Activated CD8-positive, alpha-beta T cell treated with anti-CD3 and anti-CD28 coated beads, Interleukin-2, amount 10 ng/mL, durations not matched to agents 7 days and 5 days (primary cell): ENCODE measurements at regions not wholly inside any gene's neighbourhood (a gene's known extent, or its start where the extent isn't known, plus 50 kb on each side); places are given as distances from the start of the nearest gene placed in this dataset.
A peak's percentile ranks its signal among the peaks of the same experiment; 100 is the strongest.

Experiments used
- ATAC-seq: fragments of 150-1000 bp; cut with Tn5 transposase; one replicate; pipeline ENCODE4 v1.10.0; 2021; ENCODE audit warnings: moderate library complexity
- CTCF ChIA-PET: fragments of 350-600 bp; sonication (Branson Sonifier 250); formaldehyde crosslinking; loops from one replicate; lab custom pipeline; 2021; ENCODE audit warnings: antibody characterized with exemption; lab: Charles Lee
- POLR2A ChIA-PET: fragments of 350-600 bp; sonication (Branson Sonifier 250); formaldehyde crosslinking; loops from one replicate; lab custom pipeline; 2021; ENCODE audit warnings: antibody characterized with exemption; lab: Charles Lee
- DNase-seq: peaks from one replicate; pipeline ENCODE4 v3.0.0-alpha.2; 2020
- H3K27ac Mint-ChIP-seq: one replicate; pipeline ENCODE4 v1.8.0; 2021; ENCODE audit warnings: mild to moderate bottlenecking, mixed read lengths
- H3K27me3 Mint-ChIP-seq: one replicate; pipeline ENCODE4 v1.8.0; 2021; ENCODE audit warnings: low read depth, mixed read lengths
- H3K36me3 Mint-ChIP-seq: one replicate; pipeline ENCODE4 v1.8.0; 2021; ENCODE audit warnings: low read depth, mixed read lengths
- H3K4me1 Mint-ChIP-seq: one replicate; pipeline ENCODE4 v1.8.0; 2021; ENCODE audit warnings: low read depth, mixed read lengths
- H3K4me3 Mint-ChIP-seq: one replicate; pipeline ENCODE4 v1.8.0; 2021; ENCODE audit warnings: mild to moderate bottlenecking, mixed read lengths
- H3K9me3 Mint-ChIP-seq: one replicate; pipeline ENCODE4 v1.8.0; 2022; ENCODE audit warnings: mixed read lengths; ENCODE audit not compliant: insufficient read depth

DNA sequence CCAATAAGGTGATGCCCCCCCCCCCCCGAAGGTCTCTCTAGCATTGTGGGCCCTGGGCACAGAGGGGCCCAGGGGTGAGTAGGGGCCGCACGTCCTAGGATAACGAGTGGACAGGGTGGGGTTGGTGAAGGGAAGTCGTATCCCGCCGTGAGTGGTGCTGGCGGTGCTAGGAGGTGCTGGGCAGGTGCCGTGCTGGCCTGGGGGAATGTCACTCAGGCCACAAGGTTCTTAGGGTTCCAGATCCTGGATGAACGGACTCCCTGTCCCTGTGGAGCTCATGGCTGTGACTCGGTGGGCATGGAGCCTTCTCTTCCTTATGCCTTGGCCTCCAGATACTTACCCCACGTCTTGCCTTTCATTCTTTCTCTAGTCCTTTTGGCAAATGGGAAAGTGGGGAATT is 157.4 kb upstream of the SOX1 start:
- H3K36me3 Mint-ChIP-seq = no peaks in the 10 kb centered on the region
- ChIA-PET CTCF (no interaction called here), POLR2A (no interaction called here)
- H3K4me3 Mint-ChIP-seq = no peak overlapping the region
- ATAC-seq = no peak
- no peaks in the 10 kb centered on the region for H3K9me3 Mint-ChIP-seq
- no peaks in the 10 kb centered on the region for H3K27me3 Mint-ChIP-seq
- H3K4me1 Mint-ChIP-seq = no peaks in the 10 kb centered on the region
- no peak overlapping the region for H3K27ac Mint-ChIP-seq
- no peak for DNase-seq

DNA sequence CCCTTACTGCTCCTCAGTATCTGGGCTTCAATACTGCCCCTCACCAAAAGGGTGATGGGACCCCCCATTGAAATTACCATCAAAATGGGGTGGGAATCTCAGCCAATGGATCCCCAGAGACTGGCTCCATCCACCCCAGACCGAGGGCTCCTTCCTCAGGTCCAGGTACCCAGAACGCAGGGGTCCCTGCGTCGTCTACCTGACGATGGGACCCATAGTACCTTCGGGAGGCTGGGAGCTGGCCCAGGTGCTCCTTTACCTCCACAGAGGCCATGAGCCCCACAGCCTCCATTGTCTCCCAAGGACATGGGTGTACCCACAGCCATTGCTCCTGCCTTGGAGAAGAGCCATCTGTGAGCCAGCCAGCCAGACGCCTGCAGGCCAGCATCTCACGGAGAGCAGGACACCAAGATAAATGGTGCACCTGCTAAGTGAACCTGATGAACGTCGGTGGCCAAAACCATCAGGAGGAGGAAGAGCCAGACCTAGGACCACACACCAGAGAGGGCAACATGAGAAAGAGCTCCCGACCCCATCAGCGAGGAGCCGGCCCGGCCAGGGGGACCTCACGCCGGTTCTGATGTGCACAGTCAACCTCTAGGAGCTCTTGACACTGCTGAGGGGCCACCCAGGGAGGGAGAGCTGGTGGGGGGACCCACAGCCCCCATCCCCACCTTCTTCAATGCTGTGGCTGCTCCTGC is 156.8 kb upstream of the SOX1 start:
- H3K27ac Mint-ChIP-seq = no peak overlapping the region
- ChIA-PET POLR2A (no interaction called here), CTCF (no interaction called here)
- H3K9me3 Mint-ChIP-seq = no peaks in the 10 kb centered on the region
- H3K36me3 Mint-ChIP-seq = no peaks in the 10 kb centered on the region
- no peaks in the 10 kb centered on the region for H3K4me1 Mint-ChIP-seq
- no peak overlapping the region for H3K4me3 Mint-ChIP-seq
- ATAC-seq = no peak
- no peak for DNase-seq
- H3K27me3 Mint-ChIP-seq = no peaks in the 10 kb centered on the region

GRCh38 chr13:111911121-111911720 is 155.7 kb upstream of the SOX1 start:
- Mint-ChIP-seq H3K4me1 (no peaks in the 10 kb centered on the region), H3K27ac (no peak overlapping the region), H3K9me3 (no peaks in the 10 kb centered on the region), H3K27me3 (no peaks in the 10 kb centered on the region), H3K36me3 (no peaks in the 10 kb centered on the region), H3K4me3 (no peak overlapping the region)
- ATAC-seq (no peak), DNase-seq (no peak)
- ChIA-PET CTCF (no interaction called here), POLR2A (no interaction called here)

DNA sequence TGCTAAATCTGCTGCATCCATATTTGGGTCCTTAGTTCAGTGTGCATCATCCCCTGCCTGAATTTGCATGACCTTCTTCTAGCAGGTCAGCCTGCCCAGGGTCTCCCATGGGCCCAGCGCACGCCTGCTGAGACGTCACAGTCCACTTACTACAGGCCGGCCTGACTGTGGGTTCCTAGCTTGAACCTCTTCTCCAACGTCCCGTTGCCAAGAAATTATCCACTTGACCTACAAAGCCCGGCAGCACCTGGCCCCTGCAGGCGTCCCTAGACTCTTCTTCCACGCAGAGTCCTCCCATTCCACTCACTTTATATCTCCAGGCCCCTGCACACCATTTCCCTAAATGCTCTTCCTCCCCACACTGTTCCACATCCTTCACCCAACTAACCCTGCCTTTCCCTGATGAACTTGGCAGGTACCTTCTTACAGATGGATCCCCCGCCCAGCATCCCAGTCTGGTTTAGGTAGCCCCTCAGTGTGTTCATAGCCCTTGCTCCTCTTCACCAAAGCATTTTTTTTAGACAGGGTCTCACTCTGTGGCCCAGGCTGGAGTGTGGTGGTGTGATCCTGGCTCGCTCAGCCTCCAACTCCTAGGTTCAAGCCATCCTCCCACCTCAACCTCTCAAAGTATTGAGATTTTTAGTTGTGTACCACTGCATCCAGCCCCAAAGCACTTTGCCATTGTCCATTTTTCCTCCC is 155.0 kb upstream of the SOX1 start:
- no peaks in the 10 kb centered on the region for H3K4me1 Mint-ChIP-seq
- DNase-seq (peak; percentile 1), ATAC-seq (no peak)
- H3K27me3 Mint-ChIP-seq = no peaks in the 10 kb centered on the region
- ChIA-PET POLR2A (no interaction called here), CTCF (no interaction called here)
- no peaks in the 10 kb centered on the region for H3K9me3 Mint-ChIP-seq
- no peak overlapping the region for H3K27ac Mint-ChIP-seq
- no peak overlapping the region for H3K4me3 Mint-ChIP-seq
- no peaks in the 10 kb centered on the region for H3K36me3 Mint-ChIP-seq

DNA sequence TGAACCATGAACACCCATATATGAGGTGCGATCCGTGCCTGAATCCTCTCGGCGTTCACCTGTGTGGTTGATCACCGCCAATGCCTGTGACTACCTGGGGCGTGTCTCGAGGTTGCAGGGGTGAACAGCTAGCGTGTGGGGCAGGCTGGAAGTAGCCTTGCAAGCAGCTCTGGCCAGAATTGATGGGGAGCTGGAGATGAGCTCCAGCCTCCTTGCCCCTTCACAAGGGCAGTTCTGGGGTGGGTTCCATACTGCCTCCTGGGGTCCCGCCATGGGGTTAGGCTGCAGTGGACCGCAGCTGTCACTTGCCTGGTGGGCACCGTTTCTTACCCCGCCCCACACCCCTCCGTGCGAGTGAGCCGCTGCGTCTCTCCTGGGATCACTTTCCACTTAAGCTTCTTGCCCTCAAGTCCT is 154.5 kb upstream of the SOX1 start:
- Mint-ChIP-seq H3K27ac (no peak overlapping the region), H3K36me3 (no peaks in the 10 kb centered on the region), H3K9me3 (no peaks in the 10 kb centered on the region), H3K4me3 (no peak overlapping the region), H3K27me3 (no peaks in the 10 kb centered on the region), H3K4me1 (no peaks in the 10 kb centered on the region)
- DNase-seq = no peak
- ATAC-seq = no peak
- ChIA-PET POLR2A (no interaction called here), CTCF (no interaction called here)

DNA sequence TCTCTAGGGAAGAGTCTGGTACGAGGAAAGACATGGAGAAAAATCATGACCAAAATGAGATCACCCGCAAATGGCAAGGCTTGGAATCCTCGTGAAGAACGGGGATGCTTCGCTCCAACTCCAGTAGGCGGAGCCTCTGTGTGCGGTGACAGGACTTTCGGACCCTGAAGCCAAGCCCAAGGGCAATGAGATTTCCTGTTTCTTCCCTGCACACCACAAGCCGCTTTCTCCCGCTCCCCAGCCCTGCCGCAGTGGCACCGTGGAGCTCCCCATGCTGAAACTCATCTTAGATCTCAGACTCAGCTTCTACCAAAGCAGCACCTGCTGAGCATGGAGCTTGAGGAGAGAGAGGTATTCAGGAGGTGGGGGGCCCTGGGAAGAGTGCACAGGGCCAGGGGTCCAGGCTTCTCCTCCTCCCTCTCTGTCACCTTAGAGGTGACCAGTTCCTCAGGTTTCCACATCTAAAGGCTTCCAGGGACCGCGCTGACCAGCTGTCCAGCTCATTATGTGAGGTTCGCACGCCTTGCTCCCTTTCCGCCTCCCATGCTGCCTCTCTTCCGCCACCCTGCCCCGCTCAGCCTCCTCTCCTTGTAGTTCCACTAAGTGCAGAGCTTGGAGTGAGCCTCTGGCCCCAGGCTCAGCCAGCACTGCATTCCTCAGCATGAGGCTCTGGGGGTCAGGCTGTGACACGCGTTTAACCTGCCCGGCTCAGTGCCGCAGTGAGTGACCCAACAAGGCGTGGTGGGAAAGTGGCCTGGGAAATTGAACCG is 153.8 kb upstream of the SOX1 start:
- no peak for DNase-seq
- Mint-ChIP-seq H3K36me3 (no peaks in the 10 kb centered on the region), H3K4me1 (no peaks in the 10 kb centered on the region), H3K4me3 (no peak overlapping the region), H3K9me3 (no peaks in the 10 kb centered on the region), H3K27me3 (no peaks in the 10 kb centered on the region), H3K27ac (no peak overlapping the region)
- CTCF ChIA-PET = no interaction called here
- POLR2A ChIA-PET = no interaction called here
- ATAC-seq = no peak

GRCh38 chr13:111913761-111914140 is 153.2 kb upstream of the SOX1 start:
- POLR2A ChIA-PET = no interaction called here
- Mint-ChIP-seq H3K9me3 (no peaks in the 10 kb centered on the region), H3K36me3 (no peaks in the 10 kb centered on the region), H3K4me3 (no peak overlapping the region), H3K27ac (no peak overlapping the region), H3K27me3 (no peaks in the 10 kb centered on the region), H3K4me1 (no peaks in the 10 kb centered on the region)
- ATAC-seq = no peak
- CTCF ChIA-PET = no interaction called here
- DNase-seq = no peak

DNA sequence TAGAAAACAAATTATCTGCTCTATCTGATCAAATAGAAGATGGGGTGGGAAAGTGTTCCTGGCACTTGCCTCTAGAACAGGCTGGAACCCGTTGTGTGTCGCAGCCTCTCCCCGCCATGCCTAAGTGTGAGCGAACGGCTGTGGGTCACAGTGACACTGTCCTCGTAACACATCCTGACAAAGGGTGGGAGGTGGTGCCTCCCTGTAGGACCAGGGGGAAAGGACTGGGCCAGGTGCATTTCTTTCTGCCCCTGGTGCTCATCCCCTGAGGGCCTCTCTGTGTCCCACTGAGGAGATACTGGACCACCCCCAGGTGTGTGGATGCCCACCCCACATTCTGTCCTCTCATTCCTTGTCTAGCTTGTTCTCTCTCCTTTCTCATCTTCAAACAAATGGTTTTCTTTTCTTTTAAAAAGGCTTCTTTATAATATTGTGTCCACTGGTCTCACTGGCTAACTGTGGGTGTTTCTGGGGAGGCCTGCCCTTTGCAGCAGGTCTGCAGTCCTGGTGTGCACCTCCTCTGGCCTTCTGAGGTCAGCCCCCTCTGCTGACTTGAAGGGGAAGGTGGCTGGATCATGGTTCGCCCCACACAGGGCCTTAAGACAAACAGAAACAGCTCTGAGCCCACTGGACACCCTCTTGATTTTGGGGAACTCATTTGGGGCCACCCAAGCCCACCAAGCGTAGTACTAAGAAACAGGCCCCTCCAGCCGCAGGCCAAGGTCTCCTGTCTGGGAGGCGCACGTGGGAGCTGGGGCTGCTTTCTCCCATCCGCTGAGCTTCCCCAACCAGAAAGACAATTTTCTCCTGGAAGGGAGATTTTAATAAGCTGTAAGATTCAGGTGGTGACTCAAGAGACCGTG is 152.5 kb upstream of the SOX1 start:
- no peaks in the 10 kb centered on the region for H3K36me3 Mint-ChIP-seq
- ATAC-seq = no peak
- no peaks in the 10 kb centered on the region for H3K27me3 Mint-ChIP-seq
- H3K27ac Mint-ChIP-seq = no peak overlapping the region
- POLR2A ChIA-PET = no interaction called here
- no peak overlapping the region for H3K4me3 Mint-ChIP-seq
- no peaks in the 10 kb centered on the region for H3K9me3 Mint-ChIP-seq
- CTCF ChIA-PET = no interaction called here
- no peaks in the 10 kb centered on the region for H3K4me1 Mint-ChIP-seq
- no peak for DNase-seq

DNA sequence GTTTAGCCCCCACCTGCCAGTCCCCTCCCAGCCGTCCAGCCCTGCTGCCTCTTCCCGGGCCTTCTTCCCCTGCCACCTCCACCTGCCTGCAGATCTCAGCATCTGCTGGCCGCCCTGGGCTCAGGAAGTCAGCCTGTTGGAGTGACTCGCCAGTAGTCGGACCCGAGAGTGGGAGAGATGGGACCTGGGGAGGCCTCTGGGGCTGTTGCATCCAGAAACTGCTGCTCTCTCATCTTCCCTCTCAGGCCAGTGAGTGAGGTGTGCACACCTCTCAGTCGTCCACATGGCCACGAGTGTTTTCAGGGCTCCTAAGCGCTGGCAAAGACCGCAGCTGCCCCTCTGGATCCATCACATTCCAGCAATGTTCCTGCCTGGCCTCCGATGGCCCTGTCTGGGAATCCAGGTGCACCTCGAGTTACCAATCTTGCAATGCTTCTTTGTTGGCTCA is 151.8 kb upstream of the SOX1 start:
- Mint-ChIP-seq H3K27ac (no peak overlapping the region), H3K36me3 (no peaks in the 10 kb centered on the region), H3K27me3 (no peaks in the 10 kb centered on the region), H3K4me1 (no peaks in the 10 kb centered on the region), H3K4me3 (no peak overlapping the region), H3K9me3 (no peaks in the 10 kb centered on the region)
- ChIA-PET POLR2A (no interaction called here), CTCF (no interaction called here)
- DNase-seq (no peak), ATAC-seq (no peak)

GRCh38 chr13:111916201-111916600 is 150.7 kb upstream of the SOX1 start:
- ChIA-PET POLR2A (no interaction called here), CTCF (no interaction called here)
- DNase-seq (no peak), ATAC-seq (no peak)
- no peaks in the 10 kb centered on the region for H3K36me3 Mint-ChIP-seq
- H3K27me3 Mint-ChIP-seq = no peaks in the 10 kb centered on the region
- H3K9me3 Mint-ChIP-seq = no peaks in the 10 kb centered on the region
- H3K4me3 Mint-ChIP-seq = no peak overlapping the region
- no peaks in the 10 kb centered on the region for H3K4me1 Mint-ChIP-seq
- H3K27ac Mint-ChIP-seq = no peak overlapping the region

DNA sequence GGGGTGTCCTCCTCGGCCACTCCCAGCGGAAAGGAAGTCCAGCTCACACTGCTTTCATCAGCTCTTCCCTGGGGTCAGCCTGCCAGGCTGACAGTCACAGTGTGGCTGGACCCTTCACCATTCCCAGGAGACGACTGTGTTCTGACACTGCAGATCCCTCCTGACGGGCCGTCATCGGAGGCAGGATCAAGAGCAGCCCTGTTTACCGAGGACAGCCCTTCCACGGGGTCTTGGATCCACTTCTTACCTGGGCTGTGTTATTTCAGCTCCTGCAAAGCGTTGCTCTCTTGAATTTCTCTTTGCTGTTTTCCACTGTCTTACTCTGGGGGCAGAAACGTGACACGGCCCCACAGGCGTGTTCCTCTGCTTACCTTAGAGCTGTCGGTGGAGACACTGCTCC is 149.9 kb upstream of the SOX1 start:
- Mint-ChIP-seq H3K36me3 (no peaks in the 10 kb centered on the region), H3K27ac (no peak overlapping the region), H3K4me1 (no peaks in the 10 kb centered on the region), H3K27me3 (no peaks in the 10 kb centered on the region), H3K4me3 (no peak overlapping the region), H3K9me3 (no peaks in the 10 kb centered on the region)
- CTCF ChIA-PET = no interaction called here
- no peak for DNase-seq
- POLR2A ChIA-PET = no interaction called here
- ATAC-seq = no peak
